Fibroblast of upper back skin (primary cell): ENCODE measurements at regions not wholly inside any gene's neighbourhood (a gene's known extent, or its start where the extent isn't known, plus 50 kb on each side); places are given as distances from the start of the nearest gene placed in this dataset.
A peak's percentile ranks its signal among the peaks of the same experiment; 100 is the strongest.

ENCODE experiments used
- DNase-seq: peaks from one replicate; pipeline ENCODE4 v3.0.0-alpha.2; 2013

DNA sequence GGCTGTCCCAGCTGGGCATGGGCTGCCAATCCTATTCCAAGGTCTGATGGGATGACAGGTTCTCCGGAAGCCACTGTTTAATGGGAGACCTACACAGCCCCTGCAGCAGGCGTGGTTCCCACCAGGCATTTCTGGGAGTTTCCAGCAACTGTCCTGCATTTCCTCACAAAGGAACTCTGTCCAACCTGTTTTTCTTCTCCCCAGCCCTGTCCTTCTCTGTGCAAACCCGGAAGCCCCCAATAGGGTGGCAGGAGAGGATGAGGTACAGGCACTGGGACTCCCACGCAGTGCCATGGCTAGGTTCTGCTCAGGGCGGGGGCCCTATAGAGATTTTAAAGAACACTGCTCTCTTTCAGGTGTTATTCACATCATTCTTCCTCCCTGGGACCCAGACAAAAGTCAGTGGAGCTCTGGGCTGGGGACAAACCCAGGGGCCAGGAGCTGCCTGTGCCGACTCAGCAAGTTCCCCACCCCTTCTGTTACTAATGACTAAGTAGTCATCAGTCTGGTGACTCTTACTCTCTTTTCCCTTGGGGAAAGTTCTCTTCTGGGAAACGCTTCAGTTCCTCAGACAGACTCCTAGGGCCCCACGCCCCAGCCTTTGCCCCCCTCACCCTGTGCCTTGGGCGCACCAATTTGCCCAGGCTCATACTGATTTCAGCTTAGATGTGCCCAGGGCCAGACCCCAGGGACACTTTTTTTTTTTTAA is 97.7 kb downstream of the CD47 start:
- peak; percentile 26 for DNase-seq

DNA sequence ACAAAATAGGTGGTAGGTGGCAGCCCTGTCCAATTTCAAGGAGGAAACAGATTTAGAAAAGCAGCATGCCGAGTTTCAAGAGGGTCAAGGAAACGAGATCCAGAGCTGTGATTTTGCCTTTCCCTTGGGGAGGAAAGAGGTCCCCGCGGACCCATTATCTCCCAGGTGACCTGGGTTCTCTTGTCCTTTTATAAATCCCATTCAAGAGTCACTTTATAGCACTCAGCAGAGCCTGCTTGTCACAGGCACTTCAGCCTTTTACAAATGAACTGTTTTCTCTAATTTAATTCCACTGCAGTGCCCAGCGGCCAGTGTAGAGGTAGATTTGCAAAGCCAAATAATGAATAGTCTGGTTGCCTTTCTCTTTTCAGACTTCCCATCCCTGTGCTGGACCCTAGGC is 99.9 kb downstream of the CD47 start:
- no peak for DNase-seq

DNA sequence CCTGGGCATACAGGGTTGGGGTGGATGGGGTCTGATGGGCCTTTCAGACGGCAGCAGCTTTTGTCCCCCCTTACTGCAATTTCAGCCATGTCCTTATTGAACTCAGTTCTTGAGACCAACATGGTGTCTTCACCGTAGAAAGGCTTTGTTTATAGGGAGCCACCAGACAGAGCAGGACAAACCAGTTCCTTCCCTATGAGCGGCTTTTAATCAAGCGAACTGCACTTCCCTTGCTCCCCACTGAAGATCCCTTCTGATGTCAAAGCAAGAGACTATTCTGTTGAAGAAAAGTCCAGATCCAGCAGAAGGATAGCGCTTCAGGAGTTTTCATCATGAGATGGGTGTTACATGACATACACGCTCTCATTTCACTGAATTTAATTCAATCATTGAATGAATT is 100.4 kb downstream of the CD47 start:
- no peak for DNase-seq

DNA sequence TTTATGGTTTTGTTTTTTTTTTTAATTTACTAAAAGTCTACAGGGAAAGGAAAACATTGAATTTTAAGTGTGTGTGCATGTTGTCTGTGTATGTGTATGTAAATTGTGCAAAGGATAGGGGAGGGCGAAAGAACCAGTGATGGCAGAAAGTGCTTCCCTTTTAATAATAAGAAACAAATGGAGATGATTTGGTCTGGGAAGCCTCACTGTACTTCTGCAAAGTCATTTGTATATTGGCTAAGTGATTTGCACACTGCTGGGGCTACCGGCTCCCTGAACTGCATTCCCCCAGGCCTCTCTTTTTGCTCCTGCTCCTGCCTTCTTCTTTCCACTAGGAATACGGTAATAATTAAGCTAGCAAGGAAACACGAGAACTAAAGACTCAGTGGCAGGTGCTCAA is 101.2 kb downstream of the CD47 start:
- DNase-seq: no peak

DNA sequence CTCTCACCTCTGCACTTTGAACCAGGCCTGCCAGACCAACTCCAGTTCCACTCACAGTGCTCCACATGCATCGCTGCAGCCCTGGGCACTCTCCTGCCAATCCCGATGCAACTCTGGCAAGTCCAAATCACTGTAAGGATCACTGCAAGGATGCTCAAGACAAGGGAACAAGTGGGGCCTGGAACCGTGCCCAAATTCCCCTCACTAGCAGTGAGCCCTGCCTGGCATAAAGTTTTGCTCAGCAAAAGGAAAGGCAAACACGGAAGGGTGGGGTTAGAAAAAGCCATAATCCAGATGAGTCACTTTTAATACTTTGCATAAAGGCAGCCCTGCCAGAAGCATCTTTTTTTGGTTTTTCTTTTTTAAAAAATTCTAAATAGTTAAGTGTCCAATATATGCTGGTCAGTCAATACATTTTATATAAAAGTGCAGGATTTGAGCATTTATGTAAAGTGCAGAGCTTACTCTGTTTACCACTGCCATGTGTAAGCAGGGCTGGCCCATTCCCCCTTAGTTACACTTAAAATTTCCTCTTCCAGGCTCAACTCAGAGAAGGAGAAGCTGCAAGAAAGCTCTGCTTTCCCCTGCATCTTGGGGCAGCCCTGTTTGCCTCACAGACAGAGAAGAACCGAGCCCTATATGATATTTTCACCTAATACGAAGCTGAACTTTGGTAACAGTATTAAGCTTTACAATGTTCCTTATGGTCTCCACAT is 102.2 kb downstream of the CD47 start:
- DNase-seq: peak; percentile 68

DNA sequence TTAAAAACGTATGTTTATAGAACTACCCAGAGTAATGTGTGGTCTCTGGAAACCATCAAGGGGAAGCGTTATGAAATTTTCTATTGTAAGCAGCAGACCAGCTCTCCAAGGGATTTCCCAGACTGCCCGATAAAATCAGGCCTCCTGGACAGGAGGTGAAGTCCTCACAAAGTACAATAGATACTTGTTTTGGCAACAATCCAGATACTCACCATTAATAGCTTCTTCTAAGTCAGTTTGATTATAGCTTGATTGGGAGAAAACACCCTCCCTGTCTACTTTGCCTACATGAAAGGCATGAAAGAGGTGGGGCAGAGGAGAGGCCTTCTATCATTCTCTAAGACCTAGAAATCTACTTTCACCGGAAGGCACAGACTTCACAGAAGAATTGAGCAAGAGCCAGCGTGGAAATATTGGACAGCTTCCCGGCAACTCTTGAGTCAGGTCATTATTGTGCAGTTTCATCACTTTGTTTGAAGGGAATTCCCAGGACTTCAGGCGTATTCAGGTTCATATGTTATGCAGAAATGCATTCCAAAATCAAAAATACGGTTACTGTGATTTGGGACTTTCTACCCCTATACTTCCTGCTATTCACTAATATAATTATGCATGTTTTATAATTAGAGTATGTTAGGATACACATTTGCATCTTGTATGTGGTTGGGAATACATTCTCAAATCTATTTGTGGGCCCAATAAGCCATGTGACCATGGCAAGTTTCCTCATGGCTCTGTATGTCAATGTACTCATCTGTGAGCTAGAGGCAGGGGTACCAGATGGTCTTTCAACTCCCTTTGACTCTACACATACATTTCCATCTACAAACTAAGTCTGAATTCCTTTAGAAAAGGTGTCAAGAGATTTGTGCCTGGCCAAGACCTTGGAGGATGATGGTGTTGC is 103.5 kb downstream of the CD47 start:
- DNase-seq: peak; percentile 98

DNA sequence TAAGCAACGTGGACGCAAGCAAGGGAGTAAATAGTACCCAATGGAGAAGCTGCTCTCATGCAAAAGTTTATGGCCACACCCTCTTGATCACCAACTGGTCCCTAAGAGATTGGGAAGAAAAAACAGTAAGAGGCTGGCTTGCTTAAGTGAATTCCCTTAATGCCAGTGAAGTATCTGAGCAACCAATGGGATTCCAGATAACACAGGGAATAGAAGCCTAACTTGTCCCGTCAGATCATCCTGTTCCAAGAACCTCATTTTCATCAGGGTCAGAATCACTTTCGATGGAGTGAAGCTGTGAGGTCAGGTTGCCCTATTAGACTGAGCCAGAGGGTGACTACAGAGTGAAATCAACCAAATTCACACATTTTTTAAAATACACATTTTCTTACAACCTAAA is 104.3 kb downstream of the CD47 start:
- DNase-seq: no peak

DNA sequence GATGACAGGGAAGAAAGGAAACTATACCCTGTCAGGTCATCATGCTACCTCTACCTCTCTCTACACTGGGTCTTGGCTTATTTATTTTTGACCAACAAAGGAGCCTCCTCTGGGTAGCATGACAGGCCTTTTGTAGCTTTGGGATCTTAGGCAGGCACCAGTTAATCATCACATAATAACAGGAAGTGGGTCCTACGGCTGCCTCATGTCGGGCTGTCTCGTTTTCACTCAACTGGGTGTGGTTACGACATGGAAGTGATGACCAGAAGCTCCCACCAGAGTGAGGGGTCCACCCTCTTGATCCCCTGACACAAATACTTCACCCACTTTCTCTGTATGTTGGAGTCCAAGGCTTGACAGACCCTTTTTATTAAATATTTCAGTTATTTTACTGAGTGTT is 105.3 kb downstream of the CD47 start:
- DNase-seq: no peak

DNA sequence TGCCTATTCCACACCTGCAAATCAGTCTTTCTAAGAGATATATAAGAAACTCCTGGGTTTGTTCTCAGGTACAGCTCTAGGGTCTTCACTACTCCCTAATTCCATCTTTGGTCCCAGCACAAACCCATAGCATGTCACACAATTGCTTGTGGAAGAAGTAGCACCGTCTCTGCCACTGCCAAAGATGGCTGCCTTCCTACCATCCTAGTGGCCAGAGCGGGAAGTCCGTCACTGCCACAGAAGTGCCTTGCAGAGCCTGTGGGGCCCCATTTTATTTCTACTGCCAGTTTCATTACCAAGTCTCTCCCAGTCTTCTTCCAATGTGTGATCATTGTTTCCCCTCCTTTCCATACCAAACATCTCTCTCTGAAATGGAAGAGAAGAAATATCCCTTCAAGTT is 107.6 kb downstream of the CD47 start:
- no peak for DNase-seq

DNA sequence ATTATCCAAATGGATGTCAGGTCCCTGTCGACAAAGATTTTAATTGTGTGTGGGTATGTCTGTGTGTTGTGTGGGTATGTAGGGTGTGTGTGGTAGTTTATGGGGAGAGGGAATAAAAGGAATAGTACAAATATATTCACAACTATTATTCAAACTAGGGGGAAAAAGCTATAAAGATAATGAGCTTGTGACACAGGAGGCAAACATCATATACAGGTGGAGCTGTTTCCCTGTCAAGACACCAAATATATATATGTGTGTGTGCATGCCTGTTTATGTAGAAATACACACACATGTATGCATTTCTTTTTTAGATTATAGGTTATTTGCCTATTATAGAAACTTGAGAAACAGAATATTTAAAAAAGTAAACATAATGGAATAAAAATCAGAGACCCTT is 108.7 kb downstream of the CD47 start:
- DNase-seq: no peak

DNA sequence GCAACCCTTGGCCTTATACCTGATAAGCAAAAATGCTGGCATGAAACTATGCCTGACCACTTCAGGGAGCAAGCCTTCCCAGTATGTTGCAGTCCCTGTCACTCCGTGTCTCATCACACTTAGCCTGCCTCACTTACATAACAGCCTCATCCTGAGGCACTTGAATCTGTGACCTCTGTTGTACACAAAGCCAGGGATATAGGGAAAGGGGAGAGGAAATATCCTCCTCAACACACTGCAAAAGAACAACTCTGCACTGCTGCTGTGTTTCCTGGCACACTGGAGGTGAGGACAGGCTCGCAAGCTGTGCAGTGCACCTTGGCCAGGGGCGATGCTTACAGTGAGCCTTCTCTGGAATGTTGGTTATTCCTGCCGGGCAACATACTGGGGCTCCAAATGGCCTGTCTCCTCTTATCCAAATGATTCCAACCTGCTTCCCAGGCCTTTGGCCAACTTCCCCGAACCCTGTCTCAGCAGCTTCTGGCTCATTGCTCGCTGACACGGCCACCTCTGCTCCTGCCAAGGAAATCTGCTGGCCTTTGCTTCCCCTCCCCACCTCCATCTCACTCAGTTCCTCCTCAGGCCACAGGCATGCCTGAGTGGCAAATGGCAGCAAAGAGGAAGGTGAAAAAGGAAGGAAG is 109.2 kb downstream of the CD47 start:
- peak; percentile 28 for DNase-seq

DNA sequence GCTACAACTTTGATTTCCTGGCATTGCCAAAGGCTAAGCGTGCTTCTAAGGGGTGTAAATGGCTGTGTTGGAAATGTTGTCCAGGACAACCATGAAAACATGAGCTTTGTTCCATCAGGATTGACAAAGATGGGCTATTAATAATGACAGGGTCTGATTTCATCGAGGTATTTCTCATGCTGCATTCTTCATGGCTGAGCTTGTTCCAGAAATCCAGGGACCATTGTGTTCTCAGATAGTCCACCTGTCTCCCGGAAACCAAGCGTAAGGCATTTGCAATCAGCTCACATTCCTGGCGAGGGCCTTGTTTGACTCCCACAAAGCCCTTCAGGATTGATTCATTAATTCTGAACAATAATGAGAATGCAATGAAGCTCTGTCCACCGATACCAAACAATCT is 111.3 kb downstream of the CD47 start:
- DNase-seq: no peak

DNA sequence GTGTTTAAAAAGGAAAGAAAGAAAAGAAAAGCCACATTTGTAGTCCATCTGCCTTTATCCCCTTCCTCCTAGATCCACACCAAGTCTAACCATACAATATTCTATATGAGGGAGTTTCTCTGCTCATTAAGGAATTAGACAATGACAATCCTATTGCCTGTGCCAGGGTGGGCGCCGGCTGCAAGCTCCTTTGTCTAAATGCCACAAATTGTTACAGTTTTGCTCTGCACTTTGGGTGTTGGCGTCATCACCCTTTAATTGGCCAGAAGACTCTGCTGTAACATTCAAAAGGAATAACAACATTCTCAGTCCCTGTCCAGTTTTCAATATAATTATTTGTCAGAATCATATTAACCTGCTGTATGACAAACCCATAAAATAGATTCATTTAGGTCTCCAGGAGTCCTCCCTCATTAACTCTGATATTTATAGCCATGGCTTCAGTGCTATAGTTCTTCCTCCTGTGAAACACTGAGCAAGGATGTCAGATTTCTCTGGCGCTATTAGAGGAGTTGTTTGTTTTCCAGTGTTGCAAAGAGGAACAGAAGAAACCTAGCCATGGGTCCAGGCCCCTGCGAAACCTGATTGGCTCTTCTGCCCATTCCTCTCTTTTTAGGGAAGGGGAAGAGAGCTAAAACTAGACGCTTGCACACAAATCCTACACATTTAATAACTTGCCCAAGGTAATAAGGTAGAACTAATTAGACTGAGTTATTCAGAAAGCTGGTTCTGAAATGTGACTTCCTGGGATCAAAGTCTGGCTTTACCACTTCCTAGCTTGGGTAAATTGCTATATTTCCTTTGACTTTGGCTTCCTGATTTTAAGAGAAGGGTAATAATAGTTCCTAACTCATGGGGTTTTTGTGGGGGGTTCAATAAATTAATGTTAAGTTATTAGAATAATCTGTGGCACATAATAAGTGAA is 112.4 kb downstream of the CD47 start:
- no peak for DNase-seq

DNA sequence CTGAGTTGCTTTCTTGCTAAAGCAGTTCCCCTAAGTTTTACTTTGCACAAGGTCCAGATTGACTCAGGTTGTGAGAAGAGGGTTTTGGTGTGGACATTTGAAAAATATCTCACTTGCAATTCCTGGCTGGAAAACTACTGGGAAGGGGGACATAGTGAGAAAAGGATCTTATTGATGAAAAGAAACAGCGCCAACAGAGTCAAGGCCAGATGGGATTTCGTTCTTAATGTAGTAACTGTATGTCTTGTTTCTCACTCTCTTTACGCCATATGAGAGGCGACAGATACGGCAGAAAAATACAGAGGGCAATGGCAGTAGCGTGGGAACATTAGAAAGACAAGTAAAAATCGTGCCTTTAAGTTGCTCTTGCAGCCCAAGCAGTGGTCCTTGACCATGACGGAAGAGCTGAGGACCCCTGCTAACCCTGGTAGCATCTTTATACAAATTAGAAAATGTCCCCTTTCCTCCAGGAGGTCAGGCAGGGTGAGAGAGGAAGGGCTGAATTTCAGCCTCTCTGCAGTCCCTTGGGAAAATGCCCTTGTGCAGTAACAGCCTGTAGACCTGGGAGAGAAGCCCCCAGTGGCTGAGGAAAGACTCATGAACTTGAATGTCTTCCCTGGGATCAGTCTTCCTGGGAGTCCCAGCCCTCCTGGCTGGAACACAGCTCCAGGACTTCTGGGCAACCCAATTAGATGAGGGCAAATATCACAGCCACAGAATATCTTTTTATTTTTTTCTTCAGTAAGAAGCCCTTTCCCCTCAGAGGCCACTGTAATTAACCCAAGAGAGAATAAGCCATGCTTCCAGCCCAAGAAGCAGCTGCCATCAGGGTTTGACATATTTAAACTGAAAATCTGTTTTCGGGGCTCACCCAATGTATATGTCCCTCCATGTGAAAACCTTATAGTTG is 113.4 kb downstream of the CD47 start:
- DNase-seq: no peak

DNA sequence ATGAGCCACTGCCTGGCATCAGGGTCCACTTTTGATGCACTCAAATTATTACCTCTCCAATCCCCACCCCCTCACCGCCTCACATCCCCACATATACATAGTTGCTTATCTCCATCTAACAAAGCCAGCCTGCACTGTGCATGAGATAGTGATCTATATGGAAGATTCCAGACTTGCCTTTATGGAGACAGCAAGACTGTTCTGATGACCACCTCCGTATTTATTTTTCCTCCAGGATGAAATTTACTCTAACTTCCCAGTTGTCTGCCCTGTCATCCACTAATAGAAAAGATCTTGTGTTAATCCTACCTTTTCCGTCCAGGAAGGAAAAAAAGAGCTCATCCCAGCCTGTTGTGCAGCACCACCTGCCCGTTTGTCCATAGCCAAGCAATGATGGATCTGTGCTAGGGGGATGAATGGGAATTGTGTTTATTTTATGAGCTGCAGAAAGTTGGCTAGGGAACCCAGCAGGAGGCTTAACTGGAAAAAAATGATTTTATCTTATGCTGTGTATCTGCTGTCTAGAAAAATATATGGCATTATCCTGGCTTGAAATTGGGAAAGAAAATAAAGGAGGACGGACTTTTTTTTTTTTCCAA is 114.5 kb downstream of the CD47 start:
- no peak for DNase-seq

DNA sequence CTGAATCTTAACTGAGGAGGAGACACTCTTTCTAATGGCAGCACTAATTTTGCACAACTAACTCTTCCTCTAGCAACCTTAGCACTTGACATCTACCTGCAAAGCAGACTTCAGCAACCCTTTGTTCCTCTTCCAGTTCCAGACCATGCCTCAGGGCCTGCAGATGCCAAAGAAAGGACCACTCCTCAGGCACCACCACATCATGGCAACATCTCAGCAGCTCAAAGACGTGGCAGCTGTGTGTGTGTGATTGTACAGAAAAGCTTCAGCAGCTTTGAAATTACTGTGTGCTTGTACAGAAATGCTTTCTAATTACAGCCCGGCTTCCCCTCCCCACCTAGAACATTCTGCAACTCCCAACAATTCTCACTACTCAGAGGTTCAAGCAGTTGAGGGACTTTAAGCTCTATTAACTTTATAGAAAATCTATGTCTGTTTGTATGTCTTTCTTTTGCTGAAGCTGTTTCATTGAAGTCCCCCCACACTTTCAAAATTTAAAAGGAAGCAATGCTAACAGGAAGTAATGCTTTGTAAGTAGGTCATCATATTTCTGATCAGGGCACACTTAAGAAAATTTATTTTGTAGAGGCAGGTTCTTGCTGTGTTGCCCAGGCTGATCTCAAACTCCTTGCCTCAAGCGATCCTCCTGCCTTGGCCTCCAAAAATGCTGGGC is 115.2 kb downstream of the CD47 start:
- no peak for DNase-seq

DNA sequence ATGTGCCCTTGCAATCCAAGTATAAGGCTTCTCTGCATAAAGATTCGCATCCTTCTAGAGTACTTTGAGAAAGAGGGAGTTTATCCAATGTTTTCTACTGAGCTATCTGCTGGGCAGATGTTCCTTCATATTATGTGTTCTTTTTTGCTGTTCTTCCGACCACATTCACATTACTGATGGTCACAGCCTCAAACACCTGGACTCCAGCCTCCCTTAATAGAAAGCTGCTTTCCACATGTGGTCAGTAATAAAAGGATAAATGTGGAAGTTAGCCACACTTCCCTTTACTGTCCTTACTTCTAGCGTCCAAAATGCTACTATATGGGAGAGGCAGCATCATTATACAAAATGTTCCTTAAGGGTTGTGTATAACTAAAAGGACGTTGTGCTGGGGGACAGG is 116.9 kb downstream of the CD47 start:
- DNase-seq: no peak

DNA sequence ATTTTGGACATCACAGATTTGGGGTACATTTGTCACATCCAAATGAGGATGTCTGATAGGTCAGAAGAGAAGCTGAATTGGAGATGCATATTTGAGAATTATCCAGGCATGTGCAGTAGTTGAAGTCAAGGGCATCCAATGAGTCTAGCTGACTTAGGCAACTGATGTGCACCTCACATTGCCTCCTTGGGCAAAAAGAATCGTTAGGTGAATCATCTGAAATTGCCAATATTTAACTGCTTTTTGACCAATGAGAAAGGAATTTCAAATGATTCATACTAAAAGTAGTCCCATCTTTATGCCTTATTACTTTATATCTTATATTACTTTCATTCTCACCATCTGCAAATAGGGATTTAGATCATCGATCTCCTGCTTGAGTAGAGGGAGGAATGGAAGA is 117.7 kb downstream of the CD47 start:
- DNase-seq: peak; percentile 48

DNA sequence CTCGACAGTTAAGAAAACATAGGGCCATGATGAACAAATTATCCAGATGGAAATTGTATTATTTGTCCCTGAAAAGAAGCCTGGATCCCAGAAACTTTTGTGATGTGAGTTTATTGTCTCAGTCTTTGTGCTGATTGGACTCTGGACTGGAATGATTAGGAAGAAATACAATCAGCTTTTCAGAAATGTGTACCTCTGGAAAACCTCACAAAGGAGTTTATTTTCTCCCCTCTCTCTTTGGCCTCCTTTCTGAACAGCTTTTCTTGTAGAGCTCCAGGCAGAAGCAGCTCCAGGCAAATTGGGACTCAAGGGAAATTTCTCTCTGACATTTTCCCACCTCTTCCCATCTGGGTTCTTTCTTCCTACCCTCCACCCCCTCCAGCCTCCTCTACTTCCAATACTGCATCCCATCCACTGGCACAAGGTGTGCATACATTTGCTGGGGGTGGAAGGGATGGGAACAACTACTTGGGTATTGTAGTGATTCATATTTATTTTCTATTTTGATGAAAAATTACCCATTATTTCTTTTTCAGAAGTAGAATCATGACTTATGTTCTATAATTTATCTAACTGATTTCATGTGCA is 119.7 kb downstream of the CD47 start:
- DNase-seq: no peak
